Brain microvascular endothelial cell (primary cell): ENCODE measurements at regions not wholly inside any gene's neighbourhood (a gene's known extent, or its start where the extent isn't known, plus 50 kb on each side); places are given as distances from the start of the nearest gene placed in this dataset.
A peak's percentile ranks its signal among the peaks of the same experiment; 100 is the strongest.
"Not testable (repeated sequence)": the region's sequence is repeated elsewhere in the genome, so short reads cannot be mapped to it uniquely, and the experiment has no call there.

ENCODE experiments used
- DNase-seq: peaks from one replicate; pipeline ENCODE4 v3.0.0-alpha.2; 2020
- H3K27ac ChIP-seq: fragments of 250-450 bp; sonication (Bioruptor Pico); 2 replicates; pipeline ENCODE4 v1.5.1; 2020; ENCODE audit warnings: mild to moderate bottlenecking, moderate library complexity
- H3K27me3 ChIP-seq: fragments of 250-450 bp; sonication (Bioruptor Pico); replicated peaks from 2 replicates; pipeline ENCODE4 v1.5.1; 2020; ENCODE audit warnings: mild to moderate bottlenecking
- H3K36me3 ChIP-seq: fragments of 250-450 bp; sonication (Bioruptor Pico); replicated peaks from 2 replicates; pipeline ENCODE4 v1.5.1; 2020; ENCODE audit warnings: mild to moderate bottlenecking
- H3K4me3 ChIP-seq: 2 replicates; pipeline ENCODE4 v1.5.1; 2011; ENCODE audit warnings: low read depth, mild to moderate bottlenecking, control low read depth, low read length, moderate library complexity
- in situ Hi-C: cut with HindIII; loops from 2 replicates; pipeline ENCODE4 v1.10.0; 2017; ENCODE audit warnings: low sequenced_read_pairs, low pct_ligation_motif_present

GRCh38 chr2:111412841-111413650 lies 292.3 kb downstream of the BCL2L11 start:
- DNase-seq, result peak; percentile 55
- H3K27ac ChIP-seq, in situ Hi-C loops: not testable (repeated sequence)

DNA sequence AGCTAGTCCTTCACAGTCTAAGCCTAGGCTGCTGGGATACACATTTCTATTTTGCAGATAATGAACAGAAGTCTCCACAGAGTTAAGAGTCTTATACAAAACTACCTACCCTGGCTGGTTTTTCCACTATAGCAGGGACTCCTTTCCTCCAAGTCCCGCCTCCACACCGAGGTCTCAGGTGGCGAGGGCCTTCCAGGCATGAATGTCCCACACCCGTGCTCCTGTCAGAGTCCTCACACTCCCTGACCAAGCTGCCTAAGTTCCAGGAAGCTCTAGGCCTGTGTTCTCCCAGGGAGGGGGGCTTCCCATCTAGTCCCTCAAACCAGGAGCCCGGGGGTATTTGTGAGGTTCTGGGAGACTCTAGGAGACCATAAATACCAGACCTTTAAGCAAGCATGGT lies 293.2 kb downstream of the BCL2L11 start:
- in situ Hi-C loops, H3K27ac ChIP-seq, H3K4me3 ChIP-seq, DNase-seq, H3K27me3 ChIP-seq, H3K36me3 ChIP-seq: not testable (repeated sequence)

More at GRCh38 chr2:111412841-111413650, 292.3 kb downstream of the BCL2L11 start:
- not testable (repeated sequence) for H3K36me3 ChIP-seq, H3K27me3 ChIP-seq, H3K4me3 ChIP-seq

GRCh38 chr2:111415765-111416743 lies 295.3 kb downstream of the BCL2L11 start:
- H3K36me3 ChIP-seq, in situ Hi-C loops: not testable (repeated sequence)

DNA sequence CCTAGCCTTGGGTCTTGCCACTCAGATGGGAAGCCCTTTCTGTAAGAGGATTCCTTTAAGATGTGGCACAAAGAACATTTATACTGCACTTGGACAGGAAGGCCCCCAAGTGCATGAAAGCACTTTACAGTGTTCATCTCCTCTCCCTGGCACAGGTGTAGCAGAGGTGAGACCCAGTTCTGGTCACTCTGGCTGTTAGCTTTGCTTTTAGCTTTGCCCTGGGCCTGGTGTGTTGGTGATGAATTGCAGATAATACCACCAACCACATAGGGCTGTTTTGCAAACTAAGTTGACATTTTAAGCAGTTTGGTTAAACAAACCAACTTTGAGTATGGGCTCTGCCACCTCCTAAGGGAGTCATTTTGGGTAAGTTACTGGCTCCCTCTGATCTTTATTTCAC lies 296.3 kb downstream of the BCL2L11 start:
- in situ Hi-C loops, H3K4me3 ChIP-seq, H3K27me3 ChIP-seq, DNase-seq, H3K36me3 ChIP-seq: not testable (repeated sequence)
- peak overlapping the region; percentile 65 for H3K27ac ChIP-seq

More at GRCh38 chr2:111415765-111416743, 295.3 kb downstream of the BCL2L11 start:
- H3K4me3 ChIP-seq, H3K27me3 ChIP-seq, H3K27ac ChIP-seq: not testable (repeated sequence)
- DNase-seq, result peak; percentile 31

DNA sequence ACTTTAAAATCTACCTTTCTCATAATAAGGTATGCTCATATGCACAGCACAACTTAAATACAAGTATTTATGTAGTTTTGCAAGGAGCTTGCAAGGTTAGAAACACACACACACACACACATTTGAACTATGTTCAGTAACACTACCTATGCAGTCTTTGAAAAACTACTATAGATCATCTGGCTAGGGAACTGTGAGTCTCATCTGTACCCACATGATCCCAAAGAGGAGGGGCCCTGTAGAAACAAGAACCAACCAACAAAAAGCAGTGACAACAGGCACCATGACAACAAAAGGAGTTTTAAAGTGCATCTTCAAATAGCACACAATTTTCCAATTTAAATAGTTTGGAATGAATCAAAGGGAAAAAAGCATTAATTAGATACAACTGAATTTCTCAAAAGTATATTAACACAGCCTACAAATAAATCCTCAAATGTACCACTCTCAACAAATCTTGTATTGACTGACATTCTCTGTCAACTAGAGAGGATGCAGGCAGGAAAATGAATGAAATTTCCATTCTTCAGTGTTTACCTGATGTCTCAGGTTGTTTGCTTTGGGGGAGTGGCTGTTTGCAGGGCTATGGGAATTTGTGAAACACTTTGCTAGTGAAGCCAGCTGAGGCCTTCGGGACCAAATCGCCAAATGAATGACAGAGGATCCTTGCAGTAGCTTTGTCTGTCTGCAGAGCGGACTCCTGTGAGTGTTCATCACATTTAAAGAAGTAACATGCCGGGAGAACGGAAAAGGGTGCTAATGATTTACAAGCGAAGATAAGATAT lies 297.6 kb downstream of the BCL2L11 start:
- peak; percentile 27 for DNase-seq
- H3K4me3 ChIP-seq, H3K36me3 ChIP-seq, in situ Hi-C loops, H3K27me3 ChIP-seq: not testable (repeated sequence)
- peak overlapping the region; percentile 38 for H3K27ac ChIP-seq

GRCh38 chr2:111420074-111420473 lies 299.4 kb downstream of the BCL2L11 start:
- H3K27me3 ChIP-seq, DNase-seq, H3K36me3 ChIP-seq, in situ Hi-C loops, H3K4me3 ChIP-seq, H3K27ac ChIP-seq: not testable (repeated sequence)

- in situ Hi-C loops, H3K27me3 ChIP-seq, DNase-seq, H3K27ac ChIP-seq, H3K4me3 ChIP-seq, H3K36me3 ChIP-seq: not testable (repeated sequence)
Measured at GRCh38 chr2:111420835-111421234, 300.1 kb downstream of the BCL2L11 start.

- H3K4me3 ChIP-seq, H3K27me3 ChIP-seq, H3K27ac ChIP-seq, H3K36me3 ChIP-seq, in situ Hi-C loops, DNase-seq: not testable (repeated sequence)
Measured at GRCh38 chr2:111421949-111422348, 301.2 kb downstream of the BCL2L11 start.

DNA sequence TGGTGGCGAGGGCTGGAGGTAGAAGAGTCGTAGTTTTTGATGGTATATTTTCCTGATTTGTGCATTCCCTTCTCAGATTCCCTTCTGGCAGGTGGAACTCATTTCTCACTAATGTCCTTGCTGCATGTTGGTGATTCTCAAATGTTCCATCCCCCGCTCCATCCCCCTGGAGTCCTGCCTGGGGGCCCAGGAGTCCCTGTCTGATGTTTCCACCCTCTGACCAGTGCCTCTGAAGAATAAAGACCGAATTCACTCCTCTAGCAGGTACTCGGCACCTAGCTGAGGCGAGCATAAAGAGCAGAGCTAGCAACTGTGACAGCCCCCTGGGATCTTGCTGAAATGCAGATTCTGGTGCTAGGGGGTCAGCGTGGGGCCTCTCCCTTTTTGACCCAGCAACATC lies 301.8 kb downstream of the BCL2L11 start:
- DNase-seq, H3K36me3 ChIP-seq, H3K4me3 ChIP-seq, H3K27ac ChIP-seq, in situ Hi-C loops, H3K27me3 ChIP-seq: not testable (repeated sequence)

- in situ Hi-C loops, H3K27me3 ChIP-seq, H3K4me3 ChIP-seq, H3K36me3 ChIP-seq, DNase-seq, H3K27ac ChIP-seq: not testable (repeated sequence)
Measured at GRCh38 chr2:111423184-111423583, 302.5 kb downstream of the BCL2L11 start.

DNA sequence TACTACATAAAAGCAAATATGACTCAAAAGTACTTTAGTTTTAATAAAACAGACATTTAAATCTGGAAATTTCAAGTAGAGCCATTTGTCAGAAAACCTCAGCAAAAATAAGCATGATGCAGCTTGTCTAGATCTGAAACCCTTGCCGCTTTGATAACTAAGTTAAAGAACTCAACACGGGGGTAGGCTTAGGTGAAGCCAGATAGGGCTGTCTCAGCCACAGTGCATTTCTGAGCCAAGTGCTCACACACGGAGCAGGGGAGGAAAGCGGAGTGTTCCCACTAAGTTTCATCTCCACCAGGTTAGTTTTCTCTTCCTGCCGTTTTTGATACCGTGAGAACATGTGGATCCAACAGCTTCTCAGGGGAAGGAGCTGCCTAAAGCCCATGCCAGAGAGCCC lies 303.5 kb downstream of the BCL2L11 start:
- H3K4me3 ChIP-seq, DNase-seq, H3K27me3 ChIP-seq, H3K36me3 ChIP-seq, H3K27ac ChIP-seq, in situ Hi-C loops: not testable (repeated sequence)

DNA sequence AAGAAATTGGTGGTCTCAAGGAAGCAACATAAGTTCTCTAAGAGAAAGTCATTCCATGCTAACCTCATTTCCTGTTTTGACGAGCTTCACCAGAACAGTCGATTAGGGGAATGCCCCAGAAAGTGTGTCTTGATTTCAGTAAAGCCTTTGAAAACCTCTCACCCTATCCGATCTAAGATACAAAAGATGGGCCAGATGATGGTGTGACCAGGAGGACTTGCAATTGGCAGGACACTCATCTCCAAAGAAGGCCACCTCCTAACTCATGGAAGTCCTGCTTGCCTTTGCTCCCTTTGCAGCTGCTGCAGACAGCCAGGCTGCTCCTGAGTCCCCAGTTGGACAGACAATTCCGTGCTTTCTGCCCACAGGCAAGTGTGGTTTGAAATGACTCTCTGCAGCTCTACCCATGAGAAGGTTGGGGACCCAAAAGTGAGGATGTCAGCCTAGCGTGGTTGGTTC lies 304.2 kb downstream of the BCL2L11 start:
- H3K36me3 ChIP-seq, H3K27ac ChIP-seq, DNase-seq, H3K4me3 ChIP-seq, in situ Hi-C loops, H3K27me3 ChIP-seq: not testable (repeated sequence)

GRCh38 chr2:111425789-111426201 lies 305.1 kb downstream of the BCL2L11 start:
- H3K4me3 ChIP-seq, H3K36me3 ChIP-seq, H3K27me3 ChIP-seq, H3K27ac ChIP-seq, in situ Hi-C loops, DNase-seq: not testable (repeated sequence)

- DNase-seq, result not testable (repeated sequence)
Measured at GRCh38 chr2:111427346-111427745, 306.6 kb downstream of the BCL2L11 start.

More at GRCh38 chr2:111427346-111427745, 306.6 kb downstream of the BCL2L11 start:
- H3K27me3 ChIP-seq, in situ Hi-C loops, H3K27ac ChIP-seq, H3K4me3 ChIP-seq, H3K36me3 ChIP-seq: not testable (repeated sequence)
